AG04449 (cell line): ENCODE measurements at regions not wholly inside any gene's neighbourhood (a gene's known extent, or its start where the extent isn't known, plus 50 kb on each side); places are given as distances from the start of the nearest gene placed in this dataset.

Experiments used
- CTCF ChIA-PET: fragments of 350-600 bp; formaldehyde crosslinking; extraction: SDS; loops from one replicate; lab custom pipeline; 2021; ENCODE audit warnings: antibody characterized with exemption; lab: Yijun Ruan, JAX
- POLR2A ChIA-PET: fragments of 400-600, 350-600 bp; formaldehyde crosslinking; extraction: SDS; loops from one replicate; lab custom pipeline; 2020; ENCODE audit warnings: antibody characterized with exemption, inconsistent platforms; lab: Yijun Ruan, JAX
- DNase-seq: peaks from one replicate; pipeline ENCODE4 v3.0.0-alpha.2; 2010; ENCODE audit warnings: low read depth, low spot score
- H3K4me3 ChIP-seq: 2 replicates; pipeline ENCODE4 v1.5.1; 2011; ENCODE audit warnings: low read depth, mild to moderate bottlenecking, control low read depth, low read length
- TF ChIP-seq, protein P1 (sequence below): IDR thresholded peaks from one replicate; pipeline ENCODE4 v1.5.1; 2011; ENCODE audit warnings: mild to moderate bottlenecking, moderate library complexity, low read length, control low read depth, inconsistent platforms; ENCODE audit not compliant: insufficient read depth; ENCODE audit errors: missing control alignments

GRCh38 chr5:113789769-113790168 lies 276.3 kb downstream of the YTHDC2 start:
- CTCF ChIA-PET = no interaction called here
- POLR2A ChIA-PET = no interaction called here
- no peak overlapping the region for H3K4me3 ChIP-seq
- no peak for DNase-seq
- TF ChIP-seq, protein P1, sequence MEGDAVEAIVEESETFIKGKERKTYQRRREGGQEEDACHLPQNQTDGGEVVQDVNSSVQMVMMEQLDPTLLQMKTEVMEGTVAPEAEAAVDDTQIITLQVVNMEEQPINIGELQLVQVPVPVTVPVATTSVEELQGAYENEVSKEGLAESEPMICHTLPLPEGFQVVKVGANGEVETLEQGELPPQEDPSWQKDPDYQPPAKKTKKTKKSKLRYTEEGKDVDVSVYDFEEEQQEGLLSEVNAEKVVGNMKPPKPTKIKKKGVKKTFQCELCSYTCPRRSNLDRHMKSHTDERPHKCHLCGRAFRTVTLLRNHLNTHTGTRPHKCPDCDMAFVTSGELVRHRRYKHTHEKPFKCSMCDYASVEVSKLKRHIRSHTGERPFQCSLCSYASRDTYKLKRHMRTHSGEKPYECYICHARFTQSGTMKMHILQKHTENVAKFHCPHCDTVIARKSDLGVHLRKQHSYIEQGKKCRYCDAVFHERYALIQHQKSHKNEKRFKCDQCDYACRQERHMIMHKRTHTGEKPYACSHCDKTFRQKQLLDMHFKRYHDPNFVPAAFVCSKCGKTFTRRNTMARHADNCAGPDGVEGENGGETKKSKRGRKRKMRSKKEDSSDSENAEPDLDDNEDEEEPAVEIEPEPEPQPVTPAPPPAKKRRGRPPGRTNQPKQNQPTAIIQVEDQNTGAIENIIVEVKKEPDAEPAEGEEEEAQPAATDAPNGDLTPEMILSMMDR = no peak

DNA sequence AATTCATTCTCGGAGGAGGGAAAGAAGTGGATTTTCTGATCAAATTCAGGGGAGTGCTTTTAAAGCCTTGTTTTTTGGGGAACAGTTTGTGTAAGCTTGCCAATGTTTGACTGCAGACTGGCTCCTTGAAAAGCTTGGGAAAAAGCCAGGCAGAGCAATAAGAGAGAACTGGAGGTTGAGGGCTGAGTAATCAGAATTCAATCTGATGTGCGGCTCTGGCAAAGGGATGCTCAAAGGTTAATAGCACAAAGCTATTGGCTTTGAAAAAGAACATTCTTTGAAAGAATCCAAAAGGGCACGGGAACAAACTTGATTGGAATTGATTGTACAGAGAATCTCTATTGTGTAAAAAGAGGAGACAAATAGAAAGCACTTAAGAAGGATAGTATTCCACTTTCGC lies 279.3 kb downstream of the YTHDC2 start:
- POLR2A ChIA-PET = no interaction called here
- DNase-seq = no peak
- TF ChIP-seq, protein P1 = no peak
- no peak overlapping the region for H3K4me3 ChIP-seq
- CTCF ChIA-PET = interaction anchor here (1.0 kb wide), 1 partner anchor 277 kb away, joined by 3 read pairs; no protein-coding TSS in a partner anchor

- ChIA-PET CTCF (interaction anchor here (1.4 kb wide), 1 partner anchor 12 kb away, joined by 5 read pairs; no protein-coding TSS in a partner anchor), POLR2A (no interaction called here)
- no peak for DNase-seq
These were observed 281.5 kb downstream of the YTHDC2 start for GRCh38 chr5:113794981-113795380.

GRCh38 chr5:113800686-113801085 lies 287.2 kb downstream of the YTHDC2 start:
- H3K4me3 ChIP-seq = no peak overlapping the region
- ChIA-PET CTCF (no interaction called here), POLR2A (no interaction called here)
- TF ChIP-seq, protein P1 = no peak
- no peak for DNase-seq

More at GRCh38 chr5:113794981-113795380, 281.5 kb downstream of the YTHDC2 start:
- H3K4me3 ChIP-seq = no peak overlapping the region
- TF ChIP-seq, protein P1 = no peak

- no peak overlapping the region for H3K4me3 ChIP-seq
- CTCF ChIA-PET = interaction anchor here (1.1 to 1.5 kb wide), 3 partner anchors 9 to 554 kb away, joined by 3 to 7 read pairs (median 5); no protein-coding TSS in a partner anchor
- no peak for DNase-seq
- POLR2A ChIA-PET = no interaction called here
- TF ChIP-seq, protein P1 = no peak
These were observed 290.8 kb downstream of the YTHDC2 start for GRCh38 chr5:113804264-113804663.

DNA sequence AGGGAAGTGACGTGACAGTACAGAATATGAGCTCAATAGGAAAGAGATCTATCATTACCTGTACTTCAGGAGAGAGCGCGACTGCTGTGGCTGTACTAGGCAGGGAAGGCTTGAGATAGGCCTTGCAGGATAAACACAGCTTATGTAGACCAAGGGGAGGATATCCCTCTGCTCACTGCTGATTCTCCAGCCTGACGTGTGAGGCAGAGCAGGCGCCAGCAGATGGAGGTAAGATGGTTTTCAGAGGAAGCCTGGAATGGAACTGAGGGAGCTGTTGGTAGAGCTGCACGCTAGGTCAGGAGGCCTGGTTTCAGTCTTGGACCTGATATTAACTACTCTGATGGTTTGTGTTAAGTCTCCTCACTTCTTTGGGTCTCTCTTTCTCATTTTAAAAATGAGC lies 291.4 kb downstream of the YTHDC2 start:
- CTCF ChIA-PET = interaction anchor here (1.5 kb wide), 1 partner anchor 554 kb away, joined by 5 read pairs; no protein-coding TSS in a partner anchor
- H3K4me3 ChIP-seq = no peak overlapping the region
- TF ChIP-seq, protein P1 = no peak
- POLR2A ChIA-PET = no interaction called here
- no peak for DNase-seq
